ENCODE measurements at regions not wholly inside any gene's neighbourhood (a gene's known extent, or its start where the extent isn't known, plus 50 kb on each side); places are given as distances from the start of the nearest gene placed in this dataset.

- no peak overlapping the region for H3K4me3 ChIP-seq (ENCODE audit: low read depth, poor library complexity, severe bottlenecking)
- DNase-seq (ENCODE audit: low spot score in 2 of 2): no peak
- 78 to 84% methylated on average over 4 of the region's 4 CpGs for WGBS, 2 donors
- TF ChIP-seq POLR2A (IDR thresholded peaks at IDR 0.05) (no peak), CTCF (IDR thresholded peaks at IDR 0.05) (no peak)
- intact Hi-C loops (cut with DNase I; ENCODE audit: low total_unique reads): no loop called here
Observed at GRCh38 chr12:42982828-42983227, 393.3 kb upstream of the PRICKLE1 start.

GRCh38 chr12:42981379-42981778 is 391.8 kb upstream of the PRICKLE1 start:
- intact Hi-C loops (cut with DNase I; ENCODE audit: low total_unique reads): no loop called here
- DNase-seq (ENCODE audit: low spot score in 2 of 2): no peak
- no peak overlapping the region for H3K4me3 ChIP-seq (ENCODE audit: low read depth, poor library complexity, severe bottlenecking)
- WGBS, 2 donors: 81 to 84% methylated on average over 3 of the region's 3 CpGs
- no peak for TF ChIP-seq POLR2A (IDR thresholded peaks at IDR 0.05)
- no peak for TF ChIP-seq CTCF (IDR thresholded peaks at IDR 0.05)

- intact Hi-C loops (cut with DNase I; ENCODE audit: low total_unique reads): no loop called here
- H3K4me3 ChIP-seq (ENCODE audit: low read depth, poor library complexity, severe bottlenecking): no peak overlapping the region
- no peak for DNase-seq (ENCODE audit: low spot score in 2 of 2)
- WGBS, 2 donors: 89 to 90% methylated on average over 5 of the region's 5 CpGs
- TF ChIP-seq CTCF (IDR thresholded peaks at IDR 0.05) (no peak), POLR2A (IDR thresholded peaks at IDR 0.05) (no peak)
Observed at GRCh38 chr12:42980441-42980840, 390.9 kb upstream of the PRICKLE1 start.

- TF ChIP-seq POLR2A (IDR thresholded peaks at IDR 0.05) (no peak), CTCF (IDR thresholded peaks at IDR 0.05) (no peak)
- DNase-seq (ENCODE audit: low spot score in 2 of 2): no peak
- H3K4me3 ChIP-seq (ENCODE audit: low read depth, poor library complexity, severe bottlenecking): no peak overlapping the region
- intact Hi-C loops (cut with DNase I; ENCODE audit: low total_unique reads): no loop called here
Observed at GRCh38 chr12:42979746-42980145, 390.2 kb upstream of the PRICKLE1 start.

- 52 to 60% methylated on average over 1 of the region's 1 CpG for WGBS, 2 donors
- no peak for TF ChIP-seq CTCF (IDR thresholded peaks at IDR 0.05)
- no peak for TF ChIP-seq POLR2A (IDR thresholded peaks at IDR 0.05)
- DNase-seq (ENCODE audit: low spot score in 2 of 2): no peak
- H3K4me3 ChIP-seq (ENCODE audit: low read depth, poor library complexity, severe bottlenecking): no peak overlapping the region
- intact Hi-C loops (cut with DNase I; ENCODE audit: low total_unique reads): no loop called here
Observed at GRCh38 chr12:42978708-42979107, 389.2 kb upstream of the PRICKLE1 start.

GRCh38 chr12:42977451-42978230 is 388.1 kb upstream of the PRICKLE1 start:
- TF ChIP-seq CTCF (IDR thresholded peaks at IDR 0.05): no peak
- TF ChIP-seq POLR2A (IDR thresholded peaks at IDR 0.05): no peak
- WGBS, 2 donors: 35 to 49% methylated on average over 1 of the region's 1 CpG
- DNase-seq (ENCODE audit: low spot score in 2 of 2): no peak
- intact Hi-C loops (cut with DNase I; ENCODE audit: low total_unique reads): no loop called here
- H3K4me3 ChIP-seq (ENCODE audit: low read depth, poor library complexity, severe bottlenecking): no peak overlapping the region
